Spleen (tissue), 11 donors: ENCODE measurements at regions not wholly inside any gene's neighbourhood (a gene's known extent, or its start where the extent isn't known, plus 50 kb on each side); places are given as distances from the start of the nearest gene placed in this dataset.

Source experiments
- DNase-seq: peaks from one replicate; pipeline ENCODE4 v3.0.0-alpha.2; 2020
- H3K27ac ChIP-seq, 8 donors: fragments of 200-600 bp; sonication (generic) in 7 of 8; 1 replicate in 4 of 8; 2 replicates in 4 of 8; pipeline versions ENCODE4 v1.5.0 to v1.8.0; 2016 to 2021; ENCODE audit warnings: inconsistent platforms in 4 of 8, mild to moderate bottlenecking in 4 of 8, moderate library complexity in 1 of 8
- H3K27me3 ChIP-seq, 7 donors: fragments of 200-600 bp; sonication (generic) in 6 of 7; replicated peaks in 1 of 7; 1 replicate in 4 of 7; 2 replicates in 3 of 7; pipeline versions ENCODE4 v1.5.0 to v1.8.0; 2016 to 2021; ENCODE audit warnings: inconsistent platforms in 3 of 7, mild to moderate bottlenecking in 1 of 7
- H3K36me3 ChIP-seq, 6 donors: fragments of 200-600 bp; sonication (generic) in 5 of 6; 1 replicate in 4 of 6; 2 replicates in 2 of 6; pipeline versions ENCODE4 v1.5.0 to v1.8.0; 2016 to 2021; ENCODE audit warnings: inconsistent platforms in 2 of 6
- H3K4me1 ChIP-seq, 6 donors: fragments of 200-600 bp; sonication (generic) in 5 of 6; 1 replicate in 3 of 6; 2 replicates in 3 of 6; pipeline versions ENCODE4 v1.5.0 to v1.8.0; 2016 to 2021; ENCODE audit warnings: inconsistent platforms in 3 of 6
- H3K4me3 ChIP-seq, 8 donors: fragments of 200-600 bp; sonication (generic) in 7 of 8; 1 replicate in 4 of 8; 2 replicates in 4 of 8; pipeline versions ENCODE4 v1.5.0 to v1.8.0; 2016 to 2021; ENCODE audit warnings: inconsistent platforms in 4 of 8, mild to moderate bottlenecking in 4 of 8, moderate library complexity in 2 of 8
- H3K9me3 ChIP-seq, 8 donors: fragments of 200-600 bp; sonication (generic) in 7 of 8; 1 replicate in 4 of 8; 2 replicates in 4 of 8; pipeline versions ENCODE4 v1.5.0 to v1.8.0; 2016 to 2021; ENCODE audit warnings: inconsistent platforms in 4 of 8
- POLR2A ChIP-seq, 3 donors: fragments of 450-650 bp; IDR thresholded peaks; one replicate each; pipeline ENCODE4 v1.5.1; 2017; ENCODE audit warnings: antibody characterized with exemption in 3 of 3, mild to moderate bottlenecking in 1 of 3
- POLR2AphosphoS5 ChIP-seq, 3 donors: sonication (generic); formaldehyde crosslinking; IDR thresholded peaks; one replicate each; pipeline ENCODE4 v1.5.1; 2017; ENCODE audit warnings: antibody characterized with exemption in 3 of 3
- WGBS, 5 donors: extraction: QIAGEN DNeasy Blood & Tissue Kit in 3 of 5; methylation state at CpG; one replicate each; pipeline versions ENCODE4 v1.1.5 to v1.1.7; 2013 to 2018; 5-methylcytosine and 5-hydroxymethylcytosine counted together
- intact Hi-C: fragments of 100-400 bp; cut with DNase I; formaldehyde crosslinking; loops from one replicate; pipeline ENCODE4 v1.15.0; 2023; ENCODE audit warnings: low total_unique reads
- TF ChIP-seq, protein P1 (sequence below), 11 experiments: fragments of 200-600 bp in 7 of 11; fragments of 450-650 bp in 4 of 11; sonication (generic) in 4 of 11; IDR thresholded peaks in 8 of 11; conservative IDR thresholded peaks in 3 of 11; 1 replicate in 7 of 11; 2 replicates in 4 of 11; pipeline versions ENCODE4 v1.4.0 to v1.8.0; 2016 to 2021; ENCODE audit warnings: antibody characterized with exemption in 11 of 11, inconsistent platforms in 4 of 11, mild to moderate bottlenecking in 1 of 11
- donor health status: healthy with polysubstance abuse.
- donor health status: DM: no; HTN: no; CAD: no; lungs with moderate emphysema.
- donor health status: DM: no; HTN: no; CAD: no.
- donor health status: Bipolar disorder and iron deficiency.
- donor health status: healthy.
- donor health status: DM: no; HTN: no; CAD: no.
- donor health status: DM: yes; HTN: yes; CAD: no.

DNA sequence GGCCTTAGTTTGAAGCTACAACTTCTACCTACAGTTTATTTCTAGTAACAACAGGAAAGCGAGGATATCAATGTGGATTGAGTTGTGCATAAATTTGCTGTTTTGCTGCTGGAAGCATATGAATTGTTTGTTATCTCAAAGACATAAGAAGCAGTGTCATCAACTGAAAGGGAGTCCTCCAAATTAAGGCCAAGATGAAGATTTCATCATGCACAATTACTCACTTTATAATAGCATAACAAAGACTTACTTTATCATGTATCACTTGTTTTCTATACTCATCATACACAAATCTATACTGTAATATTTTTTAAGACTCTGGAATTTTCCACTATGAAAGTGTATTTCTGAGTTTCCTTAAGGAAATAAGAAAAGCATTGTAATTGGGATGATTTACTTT lies 136.1 kb upstream of the FANCL start:
- H3K27me3 ChIP-seq = no peaks in the 10 kb centered on the region
- H3K4me3 ChIP-seq = no peak overlapping the region
- H3K4me1 ChIP-seq = no peaks in the 10 kb centered on the region
- H3K27ac ChIP-seq = no peak overlapping the region
- TF ChIP-seq POLR2AphosphoS5 (IDR thresholded peaks at IDR 0.05) (no peak), POLR2A (IDR thresholded peaks at IDR 0.05) (no peak)
- TF ChIP-seq, protein P1, sequence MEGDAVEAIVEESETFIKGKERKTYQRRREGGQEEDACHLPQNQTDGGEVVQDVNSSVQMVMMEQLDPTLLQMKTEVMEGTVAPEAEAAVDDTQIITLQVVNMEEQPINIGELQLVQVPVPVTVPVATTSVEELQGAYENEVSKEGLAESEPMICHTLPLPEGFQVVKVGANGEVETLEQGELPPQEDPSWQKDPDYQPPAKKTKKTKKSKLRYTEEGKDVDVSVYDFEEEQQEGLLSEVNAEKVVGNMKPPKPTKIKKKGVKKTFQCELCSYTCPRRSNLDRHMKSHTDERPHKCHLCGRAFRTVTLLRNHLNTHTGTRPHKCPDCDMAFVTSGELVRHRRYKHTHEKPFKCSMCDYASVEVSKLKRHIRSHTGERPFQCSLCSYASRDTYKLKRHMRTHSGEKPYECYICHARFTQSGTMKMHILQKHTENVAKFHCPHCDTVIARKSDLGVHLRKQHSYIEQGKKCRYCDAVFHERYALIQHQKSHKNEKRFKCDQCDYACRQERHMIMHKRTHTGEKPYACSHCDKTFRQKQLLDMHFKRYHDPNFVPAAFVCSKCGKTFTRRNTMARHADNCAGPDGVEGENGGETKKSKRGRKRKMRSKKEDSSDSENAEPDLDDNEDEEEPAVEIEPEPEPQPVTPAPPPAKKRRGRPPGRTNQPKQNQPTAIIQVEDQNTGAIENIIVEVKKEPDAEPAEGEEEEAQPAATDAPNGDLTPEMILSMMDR (IDR thresholded peaks at IDR 0.05 in 8 of 11, conservative IDR thresholded peaks at IDR 0.05 in 3 of 11) = no peak
- 81 to 96% (median 90%) methylated on average over 1 of the region's 1 CpG for WGBS, 5 donors
- H3K9me3 ChIP-seq = peaks cover 0 to 8% (median 0%) of the 10 kb centered on the region in 8 donors
- intact Hi-C loops = no loop called here
- no peaks in the 10 kb centered on the region for H3K36me3 ChIP-seq
- no peak for DNase-seq

- H3K27me3 ChIP-seq = no peaks in the 10 kb centered on the region
- no peak overlapping the region for H3K27ac ChIP-seq
- intact Hi-C loops = no loop called here
- 75 to 89% (median 81%) methylated on average over 1 of the region's 1 CpG for WGBS, 5 donors
- H3K4me1 ChIP-seq = no peaks in the 10 kb centered on the region
- H3K9me3 ChIP-seq = peaks cover 0 to 8% (median 0%) of the 10 kb centered on the region in 8 donors
- H3K36me3 ChIP-seq = no peaks in the 10 kb centered on the region
- no peak overlapping the region for H3K4me3 ChIP-seq
- no peak for TF ChIP-seq POLR2AphosphoS5 (IDR thresholded peaks at IDR 0.05)
- TF ChIP-seq, protein P1 (IDR thresholded peaks at IDR 0.05 in 8 of 11, conservative IDR thresholded peaks at IDR 0.05 in 3 of 11) = no peak
- no peak for TF ChIP-seq POLR2A (IDR thresholded peaks at IDR 0.05)
- no peak for DNase-seq
These were observed 135.5 kb upstream of the FANCL start for GRCh38 chr2:58376592-58376991.

GRCh38 chr2:58369594-58369993 lies 128.5 kb upstream of the FANCL start:
- TF ChIP-seq POLR2A (IDR thresholded peaks at IDR 0.05) = no peak
- TF ChIP-seq POLR2AphosphoS5 (IDR thresholded peaks at IDR 0.05) = no peak
- TF ChIP-seq, protein P1 (IDR thresholded peaks at IDR 0.05 in 8 of 11, conservative IDR thresholded peaks at IDR 0.05 in 3 of 11) = no peak
- H3K4me3 ChIP-seq = no peak overlapping the region
- WGBS, 5 donors = 84 to 94% (median 91%) methylated on average over 2 of the region's 2 CpGs
- intact Hi-C loops = no loop called here
- H3K27me3 ChIP-seq = no peaks in the 10 kb centered on the region
- DNase-seq = no peak
- H3K4me1 ChIP-seq = no peaks in the 10 kb centered on the region
- no peaks in the 10 kb centered on the region for H3K36me3 ChIP-seq
- peaks cover 0 to 8% (median 0%) of the 10 kb centered on the region in 8 donors for H3K9me3 ChIP-seq
- no peak overlapping the region for H3K27ac ChIP-seq

GRCh38 chr2:58364098-58364497 lies 123.0 kb upstream of the FANCL start:
- no peak for DNase-seq
- Histone ChIP-seq H3K4me1 (no peaks in the 10 kb centered on the region), H3K9me3 (no peaks in the 10 kb centered on the region), H3K27me3 (no peaks in the 10 kb centered on the region), H3K36me3 (no peaks in the 10 kb centered on the region), H3K4me3 (no peak overlapping the region), H3K27ac (no peak overlapping the region)
- TF ChIP-seq, protein P1 (IDR thresholded peaks at IDR 0.05 in 8 of 11, conservative IDR thresholded peaks at IDR 0.05 in 3 of 11) = no peak
- TF ChIP-seq POLR2A (IDR thresholded peaks at IDR 0.05) = no peak
- TF ChIP-seq POLR2AphosphoS5 (IDR thresholded peaks at IDR 0.05) = no peak
- 81 to 95% (median 91%) methylated on average over 4 of the region's 4 CpGs for WGBS, 5 donors
- intact Hi-C loops = no loop called here
